Stomach (tissue), 4 donors: ENCODE measurements at regions not wholly inside any gene's neighbourhood (a gene's known extent, or its start where the extent isn't known, plus 50 kb on each side); places are given as distances from the start of the nearest gene placed in this dataset.

Experiments
- CTCF ChIP-seq, 7 experiments: fragments of 450-650 bp in 4 of 7; fragments of 200-600 bp in 3 of 7; sonication (generic) in 3 of 7; IDR thresholded peaks; one replicate each; pipeline ENCODE4 v1.5.1; 2016 to 2019; ENCODE audit warnings: antibody characterized with exemption in 7 of 7, control low read depth in 2 of 7, mild to moderate bottlenecking in 1 of 7
- POLR2A ChIP-seq, 4 donors: fragments of 450-650 bp; IDR thresholded peaks; one replicate each; pipeline ENCODE4 v1.6.1; 2016; ENCODE audit warnings: antibody characterized with exemption in 4 of 4, control low read depth in 2 of 4, mild to moderate bottlenecking in 1 of 4, moderate library complexity in 1 of 4

- TF ChIP-seq CTCF (IDR thresholded peaks at IDR 0.05) (no peak), POLR2A (IDR thresholded peaks at IDR 0.05) (no peak)
These were observed 109.6 kb downstream of the FGF18 start for GRCh38 chr5:171528865-171529614.
